Gastroesophageal sphincter (tissue), 4 donors: ENCODE measurements at regions not wholly inside any gene's neighbourhood (a gene's known extent, or its start where the extent isn't known, plus 50 kb on each side); places are given as distances from the start of the nearest gene placed in this dataset.

Source experiments
- ATAC-seq: fragments of 150-250 bp; one replicate; pipeline ENCODE4 v1.9.1; 2016; ENCODE audit warnings: mild to moderate bottlenecking, moderate library complexity
- H3K27ac ChIP-seq, 4 donors: fragments of 200-600 bp; sonication (generic) in 3 of 4; 1 replicate in 3 of 4; 2 replicates in 1 of 4; pipeline ENCODE4 v1.5.1; 2016 to 2019
- H3K27me3 ChIP-seq: fragments of 200-600 bp; sonication (generic); one replicate; pipeline ENCODE4 v1.5.1; 2019
- H3K36me3 ChIP-seq, 2 donors: fragments of 200-600 bp; sonication (generic); one replicate each; pipeline ENCODE4 v1.5.1; 2019; ENCODE audit warnings: control low read depth in 1 of 2
- H3K4me1 ChIP-seq, 3 donors: fragments of 200-600 bp; sonication (generic); 1 replicate in 2 of 3; 2 replicates in 1 of 3; pipeline ENCODE4 v1.5.1; 2016 to 2019; ENCODE audit warnings: control low read depth in 2 of 3
- H3K4me3 ChIP-seq, 2 donors: fragments of 200-600 bp; sonication (generic); one replicate each; pipeline ENCODE4 v1.5.1; 2019; ENCODE audit warnings: mild to moderate bottlenecking in 1 of 2, moderate library complexity in 1 of 2
- H3K9me3 ChIP-seq, 3 donors: fragments of 200-600 bp; sonication (generic); one replicate each; pipeline ENCODE4 v1.5.1; 2017 to 2019; ENCODE audit warnings: control low read depth in 2 of 3
- EP300 ChIP-seq: sonication (generic); formaldehyde crosslinking; IDR thresholded peaks from one replicate; pipeline ENCODE4 v1.6.1; 2017; ENCODE audit warnings: antibody characterized with exemption, mild to moderate bottlenecking
- POLR2A ChIP-seq, 2 donors: fragments of 450-650 bp; IDR thresholded peaks; one replicate each; pipeline ENCODE4 v1.6.1; 2017; ENCODE audit warnings: antibody characterized with exemption in 2 of 2, mild to moderate bottlenecking in 2 of 2, moderate library complexity in 1 of 2
- POLR2AphosphoS5 ChIP-seq: sonication (generic); formaldehyde crosslinking; IDR thresholded peaks from one replicate; pipeline ENCODE4 v1.6.1; 2017; ENCODE audit warnings: antibody characterized with exemption
- WGBS, 2 donors: methylation state at CpG; one replicate each; pipeline ENCODE4 v1.1.5; 2018; ENCODE audit warnings: low coverage in 1 of 2; 5-methylcytosine and 5-hydroxymethylcytosine counted together
- TF ChIP-seq, protein P1 (sequence below), 4 experiments: fragments of 200-600 bp in 2 of 4; fragments of 450-650 bp in 2 of 4; sonication (generic) in 1 of 4; IDR thresholded peaks; one replicate each; pipeline ENCODE4 v1.5.1; 2017 to 2019; ENCODE audit warnings: antibody characterized with exemption in 4 of 4, mild to moderate bottlenecking in 2 of 4, moderate library complexity in 2 of 4

DNA sequence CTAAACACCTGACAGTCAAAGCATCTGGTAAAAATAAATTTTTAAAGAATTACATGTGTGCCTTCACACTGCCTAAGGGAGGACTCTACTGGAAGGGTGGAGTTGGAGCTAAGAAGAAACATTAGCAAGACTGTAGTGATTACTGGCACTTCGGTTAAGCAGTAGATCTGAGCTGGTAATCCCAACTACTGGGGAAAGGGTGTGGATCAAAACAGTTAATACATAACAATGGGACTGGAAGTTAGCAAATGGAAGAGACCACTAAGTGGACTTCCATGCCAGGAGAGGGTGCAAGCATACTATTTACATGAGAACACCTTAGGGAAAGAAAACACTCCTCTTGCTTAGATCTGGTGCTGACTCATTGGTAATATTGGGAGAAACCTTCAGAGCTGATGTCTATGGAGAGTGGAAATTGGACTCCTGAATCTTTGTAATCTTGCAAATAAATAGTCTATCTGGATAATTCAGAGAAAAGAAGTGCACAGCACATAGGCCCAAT lies 519.6 kb upstream of the LINC00305 start:
- 90 to 100% methylated on average over 1 of the region's 1 CpG for WGBS, 2 donors
- no peak overlapping the region for H3K4me3 ChIP-seq

DNA sequence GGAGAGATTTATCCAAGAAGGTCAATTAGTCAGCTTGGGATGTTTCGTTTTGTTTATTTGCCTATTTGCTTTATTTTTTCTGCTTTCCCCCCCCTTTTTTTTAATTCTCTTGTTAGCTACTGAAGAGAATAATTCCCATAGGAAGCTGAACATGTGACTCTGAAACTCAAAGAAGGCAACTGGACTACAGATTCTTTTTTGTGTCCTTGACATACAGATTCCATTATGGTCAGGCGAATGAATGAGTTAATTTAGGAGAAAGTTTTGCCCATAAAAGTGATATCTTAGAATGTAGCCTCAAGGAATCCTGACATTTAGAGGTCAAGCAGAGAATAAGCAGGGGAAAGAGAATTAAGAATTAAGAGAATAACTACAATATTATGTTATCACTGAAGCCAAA lies 514.2 kb upstream of the LINC00305 start:
- Histone ChIP-seq H3K36me3 (no peaks in the 10 kb centered on the region), H3K4me3 (no peak overlapping the region), H3K27ac (no peak overlapping the region), H3K9me3 (no peaks in the 10 kb centered on the region), H3K27me3 (no peaks in the 10 kb centered on the region), H3K4me1 (no peaks in the 10 kb centered on the region)
- no peak for ATAC-seq
- TF ChIP-seq EP300 (no peak), POLR2AphosphoS5 (no peak), POLR2A (IDR thresholded peaks at IDR 0.05) (no peak)
- TF ChIP-seq, protein P1, sequence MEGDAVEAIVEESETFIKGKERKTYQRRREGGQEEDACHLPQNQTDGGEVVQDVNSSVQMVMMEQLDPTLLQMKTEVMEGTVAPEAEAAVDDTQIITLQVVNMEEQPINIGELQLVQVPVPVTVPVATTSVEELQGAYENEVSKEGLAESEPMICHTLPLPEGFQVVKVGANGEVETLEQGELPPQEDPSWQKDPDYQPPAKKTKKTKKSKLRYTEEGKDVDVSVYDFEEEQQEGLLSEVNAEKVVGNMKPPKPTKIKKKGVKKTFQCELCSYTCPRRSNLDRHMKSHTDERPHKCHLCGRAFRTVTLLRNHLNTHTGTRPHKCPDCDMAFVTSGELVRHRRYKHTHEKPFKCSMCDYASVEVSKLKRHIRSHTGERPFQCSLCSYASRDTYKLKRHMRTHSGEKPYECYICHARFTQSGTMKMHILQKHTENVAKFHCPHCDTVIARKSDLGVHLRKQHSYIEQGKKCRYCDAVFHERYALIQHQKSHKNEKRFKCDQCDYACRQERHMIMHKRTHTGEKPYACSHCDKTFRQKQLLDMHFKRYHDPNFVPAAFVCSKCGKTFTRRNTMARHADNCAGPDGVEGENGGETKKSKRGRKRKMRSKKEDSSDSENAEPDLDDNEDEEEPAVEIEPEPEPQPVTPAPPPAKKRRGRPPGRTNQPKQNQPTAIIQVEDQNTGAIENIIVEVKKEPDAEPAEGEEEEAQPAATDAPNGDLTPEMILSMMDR (IDR thresholded peaks at IDR 0.05), result no peak
- WGBS, 2 donors, result 63 to 96% methylated on average over 1 to 2 of the region's 2 CpGs

More for the DNA sequence above, 519.6 kb upstream of the LINC00305 start:
- H3K27me3 ChIP-seq, result no peaks in the 10 kb centered on the region
- no peaks in the 10 kb centered on the region for H3K4me1 ChIP-seq
- H3K9me3 ChIP-seq, result no peaks in the 10 kb centered on the region
- TF ChIP-seq POLR2AphosphoS5 (no peak), POLR2A (IDR thresholded peaks at IDR 0.05) (no peak), EP300 (no peak)
- TF ChIP-seq, protein P1 (IDR thresholded peaks at IDR 0.05), result no peak
- H3K27ac ChIP-seq, result no peak overlapping the region
- no peak for ATAC-seq
- no peaks in the 10 kb centered on the region for H3K36me3 ChIP-seq

DNA sequence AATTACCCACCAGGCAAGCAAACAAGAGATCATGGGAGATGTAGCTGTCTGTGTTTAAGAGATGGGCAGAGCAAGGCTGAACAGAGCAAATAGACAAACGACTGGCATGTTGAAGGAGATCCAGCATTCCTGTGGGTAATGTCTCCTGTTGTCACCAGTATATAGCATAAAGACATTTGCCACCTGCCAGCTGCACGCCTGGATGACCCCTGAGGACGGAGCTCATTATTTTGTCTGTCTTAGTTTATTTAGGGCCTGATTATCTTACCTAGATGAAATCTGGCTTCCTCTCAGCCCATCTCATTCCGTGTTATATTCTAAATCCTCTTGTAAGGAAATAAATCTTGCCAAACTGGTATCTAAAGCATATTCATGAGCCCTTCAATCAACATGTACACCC lies 510.3 kb upstream of the LINC00305 start:
- ATAC-seq, result no peak
- no peak for TF ChIP-seq EP300
- TF ChIP-seq POLR2A (IDR thresholded peaks at IDR 0.05), result no peak
- TF ChIP-seq POLR2AphosphoS5, result no peak
- TF ChIP-seq, protein P1 (IDR thresholded peaks at IDR 0.05), result no peak
- 32 to 47% methylated on average over 4 of the region's 4 CpGs for WGBS, 2 donors
- no peaks in the 10 kb centered on the region for H3K4me1 ChIP-seq
- no peak overlapping the region for H3K27ac ChIP-seq
- no peaks in the 10 kb centered on the region for H3K9me3 ChIP-seq
- H3K4me3 ChIP-seq, result no peak overlapping the region
- no peaks in the 10 kb centered on the region for H3K36me3 ChIP-seq
- no peaks in the 10 kb centered on the region for H3K27me3 ChIP-seq

DNA sequence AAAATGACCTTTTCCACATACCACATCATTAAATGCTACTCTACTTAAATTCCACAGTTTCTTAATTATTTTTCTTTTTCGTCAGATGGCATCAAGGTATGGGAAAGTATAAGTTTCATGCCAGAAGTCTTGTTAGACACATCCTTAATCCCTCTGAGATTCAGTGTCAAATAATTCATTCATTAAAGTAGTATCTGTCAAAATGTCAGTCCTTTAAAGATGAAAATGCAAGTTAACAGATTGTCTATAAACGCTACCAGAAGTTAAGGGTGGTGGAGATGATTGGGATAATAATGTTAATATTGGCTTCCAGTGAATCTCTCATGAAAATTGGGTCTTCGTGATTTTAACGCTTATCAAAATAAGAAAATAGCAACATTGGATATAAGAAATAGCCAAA lies 504.2 kb upstream of the LINC00305 start:
- Histone ChIP-seq H3K36me3 (no peaks in the 10 kb centered on the region), H3K27me3 (no peaks in the 10 kb centered on the region), H3K9me3 (no peaks in the 10 kb centered on the region), H3K4me1 (no peaks in the 10 kb centered on the region), H3K4me3 (no peak overlapping the region), H3K27ac (no peak overlapping the region)
- TF ChIP-seq EP300, result no peak
- TF ChIP-seq, protein P1 (IDR thresholded peaks at IDR 0.05), result no peak
- no peak for TF ChIP-seq POLR2A (IDR thresholded peaks at IDR 0.05)
- TF ChIP-seq POLR2AphosphoS5, result no peak
- ATAC-seq, result no peak
- WGBS, 2 donors, result 64 to 69% methylated on average over 4 of the region's 4 CpGs

DNA sequence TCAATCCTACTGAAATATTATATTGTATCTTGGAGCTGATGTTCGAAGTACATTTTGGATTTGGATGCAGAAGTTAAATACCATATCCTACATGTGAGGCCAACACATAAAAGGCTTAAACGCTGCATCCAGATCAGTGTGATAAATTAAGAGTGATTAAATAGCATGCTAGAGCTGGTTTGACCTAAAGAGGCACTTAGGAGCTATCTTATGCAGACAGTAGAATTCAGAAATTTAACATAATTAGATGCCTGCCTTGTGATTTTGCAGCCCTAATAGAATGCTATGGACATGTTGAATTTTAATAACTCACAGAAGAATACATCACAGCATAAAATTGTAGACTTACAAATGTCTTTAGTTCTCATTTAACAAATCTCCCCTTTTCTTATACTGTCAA lies 501.2 kb upstream of the LINC00305 start:
- peaks cover 0 to 5% (median 0%) of the 10 kb centered on the region in 3 donors for H3K9me3 ChIP-seq

More for the DNA sequence above, 501.2 kb upstream of the LINC00305 start:
- no peaks in the 10 kb centered on the region for H3K4me1 ChIP-seq
- no peaks in the 10 kb centered on the region for H3K27me3 ChIP-seq
- H3K36me3 ChIP-seq, result no peaks in the 10 kb centered on the region
- TF ChIP-seq POLR2A (IDR thresholded peaks at IDR 0.05), result no peak
- no peak for TF ChIP-seq POLR2AphosphoS5
- no peak for TF ChIP-seq EP300
- TF ChIP-seq, protein P1 (IDR thresholded peaks at IDR 0.05), result no peak
- WGBS, 2 donors, result 67 to 69% methylated on average over 2 of the region's 2 CpGs
- H3K4me3 ChIP-seq, result no peak overlapping the region
- H3K27ac ChIP-seq, result no peak overlapping the region
- ATAC-seq, result no peak
